ENCODE measurements at regions not wholly inside any gene's neighbourhood (a gene's known extent, or its start where the extent isn't known, plus 50 kb on each side); places are given as distances from the start of the nearest gene placed in this dataset.
"Not testable (repeated sequence)": the region's sequence is repeated elsewhere in the genome, so short reads cannot be mapped to it uniquely, and the experiment has no call there.

DNA sequence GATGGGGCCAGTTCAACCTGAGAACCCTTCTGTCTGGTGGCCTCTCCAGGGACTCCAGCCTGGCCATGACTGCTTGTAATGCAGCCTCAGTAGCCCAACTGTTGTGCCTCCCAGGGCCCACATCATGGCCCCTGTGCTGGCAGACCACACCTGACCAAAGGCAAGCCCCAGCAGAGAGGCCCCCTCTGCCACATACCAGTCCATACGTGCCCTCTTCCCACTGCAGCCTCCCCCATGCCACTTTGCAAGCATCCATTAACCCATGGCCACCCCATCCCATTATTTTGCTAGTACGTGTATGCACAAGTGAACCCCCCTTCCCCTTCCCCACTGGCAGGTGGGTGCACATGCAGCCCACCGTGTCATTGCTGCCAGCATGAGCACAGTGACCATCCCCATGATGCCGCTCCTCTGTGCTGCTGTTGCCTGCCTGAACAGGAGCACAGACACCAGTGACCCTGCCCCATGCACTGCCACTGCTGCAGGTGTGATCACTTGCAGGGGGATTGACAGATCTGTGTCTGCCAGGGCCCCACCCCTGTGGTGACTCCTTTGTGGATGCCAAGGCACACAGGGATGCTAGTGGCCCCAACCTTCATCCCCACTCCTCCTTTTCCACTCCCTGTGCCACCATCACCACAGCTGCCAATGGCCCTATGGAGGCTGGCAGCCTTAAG, 330.0 kb upstream of the DSEL start:
- DNase-seq: no peak

DNA sequence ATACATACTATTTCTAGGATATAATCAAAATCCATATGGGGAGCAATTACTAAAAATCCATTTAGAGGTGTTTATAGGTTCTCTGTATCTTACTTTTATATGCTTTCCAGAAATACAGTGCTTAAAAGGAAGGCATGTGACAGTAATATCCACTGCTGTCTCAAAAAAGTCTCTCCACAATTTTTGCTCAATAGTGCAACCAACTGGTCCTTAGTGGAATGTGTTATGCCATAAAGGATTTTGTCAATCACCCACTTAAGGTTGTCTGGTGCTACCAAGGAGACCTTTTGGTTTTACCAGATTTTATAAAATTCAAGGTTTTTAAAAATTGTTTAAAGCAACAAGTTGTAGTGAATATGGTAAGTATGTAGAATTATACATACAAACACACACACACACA, 328.5 kb upstream of the DSEL start:
- no peak for DNase-seq

DNA sequence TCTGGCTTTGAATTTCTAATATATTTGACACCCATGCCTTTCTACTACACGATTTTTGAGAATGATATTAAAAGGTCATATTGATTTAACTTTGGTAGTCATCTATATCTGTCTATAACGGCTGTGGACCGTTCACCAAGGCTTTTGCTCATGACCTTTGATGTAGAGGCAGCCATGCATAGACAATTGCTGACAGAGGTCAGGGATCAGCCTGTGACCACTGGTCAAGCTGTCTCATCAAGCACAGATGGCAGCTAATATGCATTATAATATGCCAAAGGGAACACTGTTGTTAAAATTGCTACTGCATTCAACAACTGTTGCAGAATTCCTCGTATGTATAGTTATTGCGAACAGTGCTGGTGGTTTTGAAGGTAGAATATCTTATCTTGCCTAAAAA, 323.9 kb upstream of the DSEL start:
- no peak for DNase-seq

DNA sequence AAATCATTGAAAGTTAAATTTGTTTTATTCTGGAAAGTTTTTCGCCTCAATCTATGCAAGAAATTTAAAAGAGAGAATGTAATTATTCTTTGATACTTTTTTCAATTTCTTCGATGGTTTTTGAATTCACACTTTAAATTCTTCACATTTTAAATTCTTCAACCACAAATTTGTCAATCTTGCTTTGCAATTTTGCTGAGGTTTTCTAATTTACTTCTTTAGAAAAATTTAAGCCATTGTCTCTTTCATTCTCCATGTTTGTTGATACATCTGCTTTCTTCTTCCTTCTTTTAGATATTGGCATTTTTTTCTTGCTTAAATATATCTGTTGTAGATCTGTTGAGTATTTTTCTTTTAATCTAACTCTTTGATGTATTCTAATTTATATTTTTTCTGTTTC, 301.9 kb upstream of the DSEL start:
- DNase-seq: no peak

DNA sequence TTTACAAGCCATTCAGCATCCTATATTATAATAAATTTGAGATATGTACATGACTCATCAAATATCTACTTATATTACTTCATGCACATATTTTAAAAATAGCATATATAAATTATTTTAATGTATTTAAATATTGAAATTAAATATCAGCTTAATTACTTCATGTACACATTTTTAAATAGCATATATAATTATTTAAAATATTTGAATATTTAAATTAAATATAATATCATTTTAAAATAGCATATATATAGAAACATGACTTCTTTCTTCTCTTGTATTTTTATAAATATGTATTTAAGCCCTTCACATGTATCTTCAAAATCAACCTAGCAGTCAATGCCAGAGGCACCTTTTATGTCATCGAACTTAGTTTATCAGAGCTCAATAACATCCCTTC, 298.8 kb upstream of the DSEL start:
- DNase-seq: no peak

DNA sequence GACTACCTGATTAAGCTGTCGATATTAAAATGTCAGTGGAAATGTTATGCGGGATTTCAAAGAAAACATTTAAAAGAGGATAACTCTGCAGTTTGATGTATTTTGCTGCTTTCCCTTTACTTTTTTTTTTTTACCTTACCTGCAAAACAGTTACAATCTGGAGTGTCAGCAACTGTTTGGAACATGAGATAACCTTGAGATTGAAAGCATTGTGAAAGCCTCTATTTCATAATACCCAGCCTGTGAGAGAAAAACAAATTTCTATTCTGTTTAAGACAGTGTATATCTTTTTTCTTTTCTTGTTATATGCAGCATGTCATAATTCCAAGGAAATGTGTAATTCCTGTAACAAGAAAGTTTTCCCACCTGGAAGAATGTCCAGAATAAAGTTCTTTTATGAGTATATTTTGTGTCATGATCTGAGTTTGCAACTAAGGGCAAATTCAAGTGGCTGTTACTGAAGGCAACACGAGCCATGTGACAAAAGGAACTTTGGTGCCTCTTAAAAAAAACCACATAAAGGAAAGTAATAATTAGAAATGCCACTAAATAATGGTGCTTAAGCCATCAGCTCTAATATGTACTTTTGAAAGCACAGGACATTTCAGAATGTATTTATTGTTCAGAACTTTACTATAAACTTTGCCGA, 297.0 kb upstream of the DSEL start:
- DNase-seq: no peak

DNA sequence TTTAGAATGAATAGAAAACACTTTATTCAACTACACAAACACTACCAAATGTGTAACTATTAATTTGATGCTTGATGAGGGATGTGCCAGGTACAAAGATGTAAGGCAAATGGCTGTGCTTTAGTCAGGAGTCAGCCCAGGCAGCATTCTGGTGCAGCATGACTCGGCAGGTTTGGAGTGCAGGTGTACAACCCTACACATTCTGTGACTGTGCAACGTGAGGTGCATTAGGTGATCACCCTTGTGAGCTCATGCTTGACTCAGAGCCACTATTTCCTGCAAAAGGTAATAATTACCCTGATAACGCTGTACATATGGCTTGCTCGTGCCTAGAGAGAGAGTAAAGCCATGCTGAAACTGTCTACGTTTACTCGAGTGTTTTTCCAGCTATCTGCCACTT, 288.7 kb upstream of the DSEL start:
- no peak for DNase-seq

DNA sequence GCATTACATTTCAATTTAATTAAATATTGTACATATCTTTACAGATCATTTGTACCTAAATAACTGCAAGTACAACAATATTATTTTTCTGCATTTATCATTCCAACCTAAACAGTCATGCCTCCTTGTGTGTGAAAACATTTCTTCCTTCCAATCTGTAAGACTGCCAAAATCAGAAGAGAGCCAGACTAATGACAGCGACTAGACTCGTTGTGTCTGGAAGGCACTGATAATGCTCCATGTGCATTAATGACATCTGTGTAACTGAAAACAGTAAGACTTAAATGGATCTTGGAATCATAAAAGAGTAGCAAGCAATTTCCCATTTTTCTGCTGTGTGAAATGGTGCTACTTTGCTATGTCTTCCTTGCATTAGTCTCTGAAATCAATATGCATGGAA, 278.0 kb upstream of the DSEL start:
- DNase-seq: no peak

DNA sequence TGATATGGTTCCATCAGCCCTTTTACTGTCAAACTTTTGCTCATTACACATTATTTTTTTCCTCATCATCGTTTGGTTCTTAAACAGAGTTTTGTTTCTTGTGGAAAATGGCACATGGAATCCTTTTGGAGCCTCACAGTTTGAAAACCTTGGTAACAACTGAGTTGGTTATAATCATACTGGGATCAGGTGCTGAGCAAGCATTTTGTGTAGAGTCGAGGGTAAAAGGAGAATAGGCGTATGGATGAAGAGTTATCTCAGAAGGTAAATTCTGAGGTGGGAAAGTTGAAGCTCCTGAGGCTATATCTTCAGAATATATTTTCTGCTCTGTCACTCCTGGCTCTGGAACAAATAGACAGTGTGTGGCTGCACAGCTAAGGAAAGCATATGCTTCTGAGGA, 274.0 kb upstream of the DSEL start:
- no peak for DNase-seq

DNA sequence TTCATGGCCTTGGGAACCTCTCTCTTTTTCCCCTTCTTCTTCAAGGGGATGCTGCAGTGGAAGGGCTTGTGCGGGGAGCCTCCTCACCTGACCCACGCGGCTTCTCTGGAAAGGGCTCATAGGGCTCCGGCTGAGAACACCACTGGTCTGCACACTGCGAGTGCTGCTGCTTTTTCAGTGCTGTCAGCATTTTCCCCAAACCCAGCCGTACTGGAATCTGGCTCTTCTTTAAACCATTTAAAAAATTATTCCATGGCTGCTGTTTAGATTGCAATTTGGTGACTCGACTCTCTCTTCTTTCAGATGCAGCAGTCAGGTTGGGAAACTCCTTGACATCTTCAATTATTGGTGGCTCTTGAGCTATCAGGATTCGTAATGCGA, 272.6 kb upstream of the DSEL start:
- DNase-seq: no peak

DNA sequence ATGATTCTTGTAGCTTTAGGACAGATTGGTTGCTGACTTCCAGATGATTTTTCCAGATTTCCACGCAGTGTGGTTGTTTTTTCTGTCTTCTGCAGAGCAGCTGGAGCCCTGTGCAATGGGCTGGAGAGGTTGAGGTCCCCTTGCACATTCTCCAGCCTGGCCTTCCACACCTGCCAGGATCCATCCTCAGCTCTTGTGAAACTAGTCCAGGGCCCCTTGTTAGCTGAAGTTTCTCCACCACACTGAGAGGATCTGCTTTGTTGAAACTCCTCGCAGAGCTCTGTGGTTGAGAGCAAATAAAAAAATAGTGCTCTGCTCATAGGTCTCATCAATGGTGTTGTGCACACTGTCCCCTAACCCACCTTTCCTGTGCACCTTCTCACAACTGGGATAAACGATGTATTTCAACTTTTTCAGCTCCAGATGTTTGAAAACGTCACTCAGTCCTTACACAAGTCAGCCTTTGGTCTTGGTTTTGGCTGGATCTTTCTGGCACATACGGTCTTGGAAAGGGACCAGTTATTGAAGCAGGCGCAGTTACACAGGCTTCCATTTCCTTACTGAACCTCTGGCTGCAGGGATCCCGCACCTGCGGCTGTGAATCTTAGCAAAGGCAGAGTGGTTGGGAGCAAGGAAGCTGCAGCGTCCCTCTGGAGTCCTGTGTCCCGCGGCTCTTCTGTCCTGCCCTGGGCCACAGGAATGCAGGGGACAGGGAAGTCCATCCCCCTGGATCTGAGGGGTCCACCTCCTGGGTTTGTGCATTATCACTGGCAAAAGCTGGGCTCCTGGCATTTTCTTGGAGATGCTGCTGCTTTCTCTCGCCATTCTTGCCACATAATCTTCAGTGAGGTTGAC, 272.0 kb upstream of the DSEL start:
- DNase-seq: no peak

DNA sequence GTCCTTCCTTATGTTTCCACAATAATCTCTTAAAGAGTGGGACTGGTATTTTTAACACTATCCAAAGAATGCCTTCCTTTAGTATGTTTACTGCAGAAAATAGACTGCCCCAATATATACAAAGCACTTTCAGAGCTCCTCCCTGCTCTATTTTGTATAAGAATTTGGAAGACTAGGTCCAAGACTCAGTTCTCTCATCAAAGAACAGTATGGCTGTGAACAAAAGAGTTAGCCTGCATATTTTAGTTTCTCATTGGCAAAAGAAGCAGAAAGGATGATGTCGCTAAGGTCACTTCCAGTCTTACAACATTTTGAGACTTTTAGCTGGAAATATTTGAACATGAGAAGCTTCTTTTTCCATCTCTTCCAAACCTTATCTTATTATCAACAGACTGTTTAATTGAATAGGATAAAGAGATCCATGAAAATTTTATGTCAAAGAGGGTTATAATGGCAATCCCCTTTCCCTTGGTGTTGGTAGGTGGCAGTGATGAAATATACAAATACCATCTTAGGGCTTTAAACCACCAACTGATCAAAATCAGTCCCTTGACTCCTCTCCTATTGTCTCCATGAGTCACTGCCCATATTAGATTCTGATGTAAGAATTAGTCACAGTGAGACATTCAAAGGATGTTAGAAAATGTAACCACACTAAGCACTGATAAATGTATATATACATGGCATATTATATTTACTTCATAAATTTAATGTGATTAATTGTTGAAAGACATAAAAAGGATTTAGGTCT, 266.9 kb upstream of the DSEL start:
- DNase-seq: peak; percentile 13 to 77

DNA sequence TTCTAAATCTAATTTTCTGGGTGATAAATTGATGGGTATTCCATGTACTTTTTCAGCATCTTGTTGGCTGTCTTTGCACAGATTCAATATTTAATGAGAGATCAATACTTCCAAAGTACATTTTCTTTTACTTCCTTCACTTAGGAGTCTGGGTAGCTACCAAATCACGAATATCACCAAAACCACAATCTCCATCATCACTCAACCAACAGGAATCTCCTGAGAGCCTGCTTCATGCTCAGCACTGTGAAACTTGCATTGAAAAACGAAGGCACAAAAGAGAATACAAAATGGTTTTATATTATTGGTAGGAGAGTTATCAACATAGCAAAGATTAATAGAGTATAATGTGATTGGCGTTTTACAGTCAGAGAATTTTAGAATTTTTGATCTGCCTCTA, 261.5 kb upstream of the DSEL start:
- no peak for DNase-seq

DNA sequence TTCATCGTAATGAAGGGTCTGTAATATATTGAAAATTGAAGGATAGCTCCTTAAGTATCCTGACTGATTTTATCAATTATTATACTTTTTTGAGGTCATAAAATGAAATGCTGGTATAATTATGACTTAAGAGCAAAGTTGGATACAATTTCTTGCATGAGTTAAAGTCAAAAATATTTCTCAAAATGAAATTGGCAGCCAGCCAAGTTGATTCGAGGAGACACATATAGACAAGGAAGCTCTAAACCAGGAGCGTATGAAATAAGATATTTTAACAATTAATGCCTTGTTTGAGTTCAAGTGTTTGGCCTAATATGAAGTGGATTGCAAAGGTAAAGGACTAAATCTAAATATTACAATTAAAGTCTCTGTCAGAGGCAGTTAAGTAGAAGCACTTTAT, 260.4 kb upstream of the DSEL start:
- no peak for DNase-seq

DNA sequence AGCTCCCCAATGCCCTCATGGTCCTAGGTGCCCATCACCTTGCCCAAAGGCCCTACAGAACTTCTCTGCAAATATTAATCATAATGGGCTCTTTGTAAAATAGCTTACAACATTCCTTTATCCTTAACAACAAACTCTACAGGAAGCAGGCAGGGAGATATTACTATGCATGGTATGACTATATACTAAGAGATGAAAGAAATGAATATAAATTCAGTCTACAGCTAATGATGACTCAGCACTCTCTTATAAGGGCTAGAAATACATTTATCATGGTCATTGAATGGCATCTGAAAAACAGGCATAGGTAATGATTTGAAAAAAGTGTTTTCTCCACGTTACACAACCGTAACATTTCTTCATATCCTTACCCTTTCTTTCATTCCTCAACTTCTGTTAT, 254.8 kb upstream of the DSEL start:
- peak; percentile 22 to 51 for DNase-seq

DNA sequence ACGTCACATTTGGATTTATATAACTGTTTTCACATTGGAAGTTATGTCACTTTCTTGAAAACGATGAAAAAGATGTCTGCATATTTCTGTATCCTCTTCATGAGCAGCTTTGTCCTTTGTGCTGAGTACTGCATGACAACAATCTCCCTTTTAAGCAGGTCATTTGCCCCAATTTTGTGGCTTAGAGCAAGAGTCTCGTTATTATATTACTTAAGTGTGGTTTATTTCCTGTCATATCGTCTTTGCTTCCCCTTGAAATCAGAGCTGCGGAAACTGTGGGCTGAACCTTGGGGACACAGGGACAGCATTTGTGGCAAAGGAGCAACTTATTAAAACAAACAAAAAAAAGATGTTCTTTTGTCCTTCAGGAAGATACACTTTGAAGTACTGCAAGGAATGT, 254.0 kb upstream of the DSEL start:
- no peak for DNase-seq

DNA sequence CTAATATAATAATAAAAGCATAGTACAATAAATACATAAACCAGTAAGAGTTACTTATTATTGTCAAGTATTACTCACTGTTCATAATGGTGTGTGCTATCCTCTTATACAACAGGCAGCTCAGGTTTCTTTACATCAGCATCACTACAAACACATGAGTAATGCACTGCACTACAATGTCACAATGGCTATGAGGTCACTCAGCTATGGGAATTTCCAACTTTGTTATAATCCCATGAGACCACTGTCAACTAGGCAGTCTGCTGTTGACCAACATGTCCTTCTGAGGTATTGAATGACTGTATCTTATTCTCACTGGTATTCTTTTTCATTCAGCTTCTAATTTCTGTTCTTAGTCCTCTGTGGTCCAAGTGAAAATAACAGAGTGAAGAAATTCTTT, 250.4 kb upstream of the DSEL start:
- peak in 1 of 2 experiments; percentile 11 for DNase-seq

DNA sequence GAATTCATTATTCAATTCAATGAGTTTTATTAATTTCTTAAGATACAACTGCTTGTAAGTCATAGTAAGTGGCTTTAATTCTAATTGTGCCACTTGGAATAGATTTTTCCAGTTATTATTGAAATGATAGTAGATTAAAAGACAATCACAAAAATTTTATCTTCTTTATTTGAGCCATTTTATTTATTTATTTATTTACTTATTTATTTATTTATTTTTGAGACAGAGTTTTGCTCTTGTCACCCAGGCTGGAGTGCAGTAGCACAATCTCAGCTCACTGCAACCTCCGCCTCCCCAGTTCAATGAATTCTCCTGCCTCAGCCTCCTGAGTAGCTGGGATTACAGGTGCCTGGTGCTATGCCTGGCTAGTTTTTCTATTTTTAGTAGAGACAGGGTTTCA, 235.7 kb upstream of the DSEL start:
- DNase-seq: not testable (repeated sequence)

DNA sequence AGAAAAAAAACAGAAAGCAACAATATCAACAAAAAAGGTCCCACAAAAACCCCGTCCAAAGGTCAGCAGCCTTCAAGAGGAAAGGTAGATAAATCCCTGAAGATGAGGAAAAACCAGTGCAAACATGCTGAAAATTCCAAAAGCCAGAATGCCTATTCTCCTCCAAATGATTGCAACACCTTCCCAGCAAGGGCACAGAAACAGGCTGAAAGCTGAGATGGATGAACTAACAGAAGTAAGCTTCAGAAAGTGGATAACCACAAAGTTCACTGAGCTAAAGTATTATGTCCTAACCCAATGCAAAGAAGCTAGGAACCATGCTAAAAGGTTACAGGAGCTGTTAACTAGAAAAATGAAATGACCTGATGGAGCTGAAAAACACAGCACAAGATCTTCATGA, 226.4 kb upstream of the DSEL start:
- no peak for DNase-seq

DNA sequence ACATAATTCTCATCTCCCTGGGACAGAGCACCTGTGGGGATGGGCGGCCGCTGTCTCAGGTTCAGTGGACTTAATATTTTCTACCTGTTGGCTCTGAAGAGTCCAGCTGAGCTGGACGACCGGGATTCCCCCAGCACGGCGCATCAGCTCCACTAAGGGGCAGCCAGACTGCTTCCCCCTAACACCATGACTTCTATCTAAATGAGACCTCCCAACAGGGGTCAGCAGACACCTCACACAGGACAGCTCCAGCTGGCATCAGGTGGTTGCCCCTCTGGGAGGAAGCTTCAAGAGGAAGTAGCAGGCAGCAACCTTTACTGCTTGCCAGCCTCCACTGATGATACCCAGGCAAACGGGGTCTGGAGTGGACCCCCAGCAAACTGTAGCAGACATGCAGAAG, 226.0 kb upstream of the DSEL start:
- no peak for DNase-seq

DNA sequence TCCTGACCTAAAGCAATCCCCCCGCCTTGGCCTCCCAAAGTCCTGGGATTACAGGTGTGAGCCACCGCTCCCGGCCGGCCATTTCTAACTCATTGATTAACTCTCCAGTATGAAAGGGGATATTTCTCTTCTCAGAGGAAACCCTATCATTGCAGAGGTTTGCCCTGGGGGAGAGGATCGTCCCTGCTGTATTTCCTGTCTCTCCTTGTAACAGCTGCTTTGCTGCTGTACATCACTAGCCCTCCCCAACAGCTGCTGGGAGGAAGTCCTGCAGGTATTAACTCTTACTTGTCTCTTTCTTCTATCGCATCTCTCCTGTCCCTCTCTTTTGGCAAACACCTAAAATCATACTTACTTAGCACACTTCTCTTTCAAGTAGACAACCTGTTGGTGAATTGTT, 219.0 kb upstream of the DSEL start:
- no peak for DNase-seq

DNA sequence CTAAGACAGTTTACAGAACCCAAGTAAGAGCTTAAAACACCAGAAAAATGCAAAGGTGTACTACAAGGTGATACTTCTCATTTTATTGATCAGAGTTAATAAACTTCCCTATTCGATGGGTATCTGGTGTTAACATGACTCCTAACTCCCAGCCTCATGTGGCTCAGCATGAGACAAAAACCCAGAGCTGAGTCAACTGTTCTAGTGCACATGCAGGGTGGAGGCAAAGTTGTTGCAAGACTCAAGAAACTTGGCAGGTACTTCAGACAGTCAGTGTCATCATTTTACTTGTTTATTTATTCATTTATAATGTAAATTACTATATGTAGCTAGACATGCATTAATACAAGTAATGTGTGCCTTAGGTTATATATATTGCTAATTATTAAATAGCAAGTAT, 216.6 kb upstream of the DSEL start:
- no peak for DNase-seq

DNA sequence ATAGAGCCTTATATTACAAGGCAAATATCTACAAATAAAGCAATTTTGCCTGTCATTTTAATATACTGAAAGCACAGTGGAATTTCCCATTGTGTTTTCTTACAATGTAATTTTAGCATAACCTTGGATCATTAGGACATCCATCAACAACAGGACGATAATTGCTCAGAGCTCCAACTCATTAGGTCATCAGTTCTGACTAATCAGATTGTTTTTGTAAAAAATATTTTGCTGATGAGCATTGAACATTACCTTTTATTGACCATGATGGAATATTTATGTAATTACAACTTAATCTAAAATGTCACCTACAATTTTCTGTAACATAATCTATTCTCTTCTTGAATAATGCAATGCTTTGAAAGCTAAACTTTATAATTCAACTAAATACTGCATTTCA, 215.3 kb upstream of the DSEL start:
- DNase-seq: no peak

DNA sequence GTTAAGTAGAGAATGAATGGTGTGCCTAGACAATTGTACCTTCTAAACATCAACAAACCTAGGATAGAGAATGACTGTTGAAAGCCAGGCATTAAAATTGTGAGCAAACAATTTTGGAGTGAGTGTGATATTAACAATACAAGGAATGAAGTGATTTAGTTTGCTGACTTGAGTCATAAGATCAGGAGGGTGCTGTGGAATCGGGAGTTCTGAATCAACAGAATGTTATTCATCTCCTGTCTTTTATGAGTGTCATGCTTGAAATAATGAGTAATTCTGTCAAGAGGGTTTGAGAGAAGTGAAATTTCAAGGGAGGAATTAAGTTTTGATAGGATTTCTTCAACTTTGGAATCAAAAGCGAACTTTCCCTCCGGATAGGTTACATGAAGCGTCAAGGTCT, 214.4 kb upstream of the DSEL start:
- DNase-seq: peak; percentile 28 to 30
